ENCODE measurements at regions not wholly inside any gene's neighbourhood (a gene's known extent, or its start where the extent isn't known, plus 50 kb on each side); places are given as distances from the start of the nearest gene placed in this dataset.
"Not testable (repeated sequence)": the region's sequence is repeated elsewhere in the genome, so short reads cannot be mapped to it uniquely, and the experiment has no call there.

DNA sequence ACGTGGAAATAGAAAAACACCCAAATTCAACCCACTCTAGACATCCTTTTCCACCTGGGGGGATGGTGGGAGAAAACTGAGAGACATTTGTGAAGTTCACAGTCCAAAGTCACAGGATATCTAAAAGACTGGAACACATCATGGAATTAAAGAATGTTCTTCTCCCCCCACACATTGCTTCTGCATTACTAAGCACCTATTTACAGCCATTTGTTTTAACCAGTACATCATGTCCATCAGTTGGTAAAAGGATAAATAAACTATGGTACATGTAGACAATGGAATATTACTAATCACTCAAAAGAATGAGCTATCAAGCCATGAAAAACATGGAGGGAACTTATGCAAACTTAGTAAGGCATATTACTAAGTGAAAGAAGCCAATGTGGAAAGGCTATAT is 185.5 kb upstream of the ANXA10 start:
- DNase-seq (ENCODE audit: low read depth in 3 of 3, low spot score in 2 of 3), result no peak

DNA sequence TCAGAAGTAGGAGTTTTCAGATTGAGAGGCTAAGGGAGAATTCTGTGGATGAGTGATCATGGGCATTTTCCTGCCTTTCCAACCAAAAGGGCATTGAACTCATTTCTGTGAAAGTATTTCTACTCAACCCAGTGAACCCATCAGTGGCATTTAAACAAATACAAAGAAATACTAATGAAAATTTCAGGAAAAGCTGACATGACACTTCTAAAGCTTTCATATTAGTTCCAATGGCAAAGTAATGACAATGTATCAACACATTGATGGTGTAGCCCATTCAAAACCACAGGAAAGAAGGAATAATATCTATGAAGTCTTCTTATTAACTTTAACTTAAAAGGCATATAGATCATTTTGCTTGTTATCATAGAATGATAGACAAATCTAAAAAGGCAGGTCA is 183.5 kb upstream of the ANXA10 start:
- DNase-seq (ENCODE audit: low read depth in 3 of 3, low spot score in 2 of 3), result no peak

DNA sequence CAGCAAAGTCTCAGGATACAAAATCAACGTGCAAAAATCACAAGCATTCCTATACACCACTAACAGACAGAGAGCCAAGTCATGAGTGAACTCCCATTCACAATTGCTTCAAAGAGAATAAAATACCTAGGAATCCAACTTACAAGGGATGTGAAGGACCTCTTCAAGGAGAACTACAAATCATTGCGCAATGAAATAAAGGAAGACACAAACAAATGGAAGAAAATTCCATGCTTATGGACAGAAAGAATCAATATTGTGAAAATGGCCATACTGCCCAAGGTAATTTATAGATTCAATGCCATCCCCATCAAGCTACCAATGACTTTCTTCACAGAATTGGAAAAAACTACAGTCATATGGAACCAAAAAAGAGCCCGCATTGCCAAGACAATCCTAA is 179.8 kb upstream of the ANXA10 start:
- DNase-seq (ENCODE audit: low read depth in 3 of 3, low spot score in 2 of 3), result not testable (repeated sequence)

GRCh38 chr4:167918077-167918476 is 174.3 kb upstream of the ANXA10 start:
- no peak for DNase-seq (ENCODE audit: low read depth in 3 of 3, low spot score in 2 of 3)

DNA sequence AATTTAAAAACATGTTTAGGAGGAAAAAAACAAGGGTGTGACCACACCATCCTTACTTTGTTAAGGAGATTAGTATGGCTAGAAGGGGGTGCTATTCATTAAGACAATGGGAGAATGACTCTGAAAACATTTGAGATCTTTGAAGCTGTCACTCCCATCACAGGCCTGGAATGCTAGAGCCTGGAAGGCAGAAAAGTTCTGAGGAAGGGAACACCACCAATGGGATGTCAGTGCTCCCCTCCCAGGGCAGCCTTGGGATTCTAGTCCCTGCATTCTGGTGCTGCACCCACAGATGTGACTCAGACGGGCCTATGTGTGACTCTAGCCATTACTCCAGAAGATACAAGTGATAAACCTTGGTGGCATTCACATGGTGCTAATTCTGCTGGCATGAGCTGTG is 162.2 kb upstream of the ANXA10 start:
- no peak for DNase-seq (ENCODE audit: low read depth in 3 of 3, low spot score in 2 of 3)

DNA sequence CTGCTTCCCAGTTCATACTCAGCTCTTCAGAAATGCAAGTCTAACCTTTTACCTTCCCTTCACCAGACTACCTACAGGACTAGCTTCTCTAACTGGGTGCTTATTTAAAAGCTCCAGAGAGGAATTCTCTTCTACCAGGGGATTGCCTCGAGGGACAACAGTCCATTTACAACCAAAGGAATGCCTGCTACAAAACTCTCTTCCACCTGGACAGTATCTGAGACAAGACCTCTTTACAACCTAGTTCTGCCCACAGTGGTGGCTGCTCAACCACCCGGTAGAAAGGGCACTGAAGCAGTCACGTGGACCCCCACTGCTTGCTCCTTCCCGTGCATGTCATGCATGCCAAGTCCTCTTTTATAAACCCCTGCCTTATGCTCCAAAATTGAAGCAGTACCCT is 158.1 kb upstream of the ANXA10 start:
- DNase-seq (ENCODE audit: low read depth in 3 of 3, low spot score in 2 of 3), result no peak

DNA sequence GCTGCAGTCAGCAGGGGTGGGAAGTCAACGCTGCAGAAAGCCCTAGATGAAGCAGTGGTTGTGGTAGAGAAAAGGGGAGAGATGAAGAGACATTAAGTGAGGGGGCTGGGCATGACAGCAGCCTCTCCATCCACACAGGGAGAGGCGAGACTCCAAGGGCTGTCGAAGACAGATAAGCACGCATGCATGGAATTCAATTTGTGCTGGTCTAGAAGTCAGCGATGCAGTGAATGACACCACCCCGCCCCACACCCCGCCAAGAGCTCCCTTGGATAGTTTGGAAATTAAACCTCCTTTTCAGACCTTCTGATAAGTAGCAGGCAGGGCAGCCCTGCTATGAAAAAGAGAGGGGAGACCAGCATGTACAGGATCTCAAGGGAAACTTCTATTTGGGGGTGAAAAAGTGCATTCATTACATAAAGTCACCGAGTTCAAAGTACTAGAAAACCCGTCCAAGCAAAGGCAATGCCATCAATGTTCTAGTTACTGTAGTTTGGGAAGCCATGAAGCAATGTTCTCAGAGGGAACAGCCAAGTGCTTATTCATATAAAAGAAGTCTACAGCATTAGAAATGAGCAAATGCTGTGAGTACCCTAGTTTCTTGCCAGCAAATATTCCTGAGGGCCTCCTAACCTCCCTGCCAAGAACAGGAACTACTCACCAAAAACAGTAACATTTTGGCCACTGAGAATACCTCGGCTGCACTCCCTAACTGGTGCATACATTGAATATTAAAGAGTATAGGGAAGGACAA is 152.3 kb upstream of the ANXA10 start:
- DNase-seq (ENCODE audit: low read depth in 3 of 3, low spot score in 2 of 3), result no peak

- DNase-seq (ENCODE audit: low read depth in 3 of 3, low spot score in 2 of 3), result no peak
Measured at GRCh38 chr4:167943872-167944505, 148.3 kb upstream of the ANXA10 start.

DNA sequence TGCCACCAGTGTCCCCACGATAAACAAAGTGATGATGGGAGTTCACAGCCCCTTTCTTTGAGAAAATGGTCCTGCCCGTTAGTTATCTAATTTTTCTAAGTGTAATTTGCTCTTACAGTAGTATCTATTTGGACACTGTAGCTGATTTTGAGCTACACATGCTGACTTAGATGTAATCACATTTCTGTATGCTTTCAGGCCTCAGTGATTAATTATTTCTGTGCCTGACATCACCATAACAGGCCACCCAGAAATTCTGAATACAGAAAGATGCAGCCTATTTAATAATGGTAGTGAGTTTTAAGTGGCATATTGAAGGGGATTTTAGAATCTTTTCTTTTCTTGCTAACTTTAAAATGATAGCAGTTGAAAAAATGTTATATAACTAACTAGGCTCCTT is 147.6 kb upstream of the ANXA10 start:
- no peak for DNase-seq (ENCODE audit: low read depth in 3 of 3, low spot score in 2 of 3)

- no peak for DNase-seq (ENCODE audit: low read depth in 3 of 3, low spot score in 2 of 3)
Measured at GRCh38 chr4:167955006-167955405, 137.3 kb upstream of the ANXA10 start.

DNA sequence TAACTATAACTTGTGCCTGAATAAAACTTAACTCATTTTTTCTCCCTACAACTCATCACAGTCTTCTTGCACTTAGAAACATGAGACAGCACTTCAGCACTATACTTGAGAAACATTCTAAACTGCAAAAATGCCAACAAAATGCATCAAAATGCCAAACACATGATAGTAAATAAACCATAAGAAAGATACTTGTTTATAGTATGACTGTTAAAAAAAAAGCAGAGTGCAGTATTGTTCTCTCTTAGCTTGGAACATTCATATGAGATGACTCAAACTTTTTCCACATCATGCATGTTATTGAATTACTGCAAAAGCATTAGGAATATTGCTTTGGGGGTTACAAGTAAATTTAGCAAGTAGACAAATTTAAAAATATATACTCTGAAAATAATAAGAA is 135.7 kb upstream of the ANXA10 start:
- no peak for DNase-seq (ENCODE audit: low read depth in 3 of 3, low spot score in 2 of 3)

DNA sequence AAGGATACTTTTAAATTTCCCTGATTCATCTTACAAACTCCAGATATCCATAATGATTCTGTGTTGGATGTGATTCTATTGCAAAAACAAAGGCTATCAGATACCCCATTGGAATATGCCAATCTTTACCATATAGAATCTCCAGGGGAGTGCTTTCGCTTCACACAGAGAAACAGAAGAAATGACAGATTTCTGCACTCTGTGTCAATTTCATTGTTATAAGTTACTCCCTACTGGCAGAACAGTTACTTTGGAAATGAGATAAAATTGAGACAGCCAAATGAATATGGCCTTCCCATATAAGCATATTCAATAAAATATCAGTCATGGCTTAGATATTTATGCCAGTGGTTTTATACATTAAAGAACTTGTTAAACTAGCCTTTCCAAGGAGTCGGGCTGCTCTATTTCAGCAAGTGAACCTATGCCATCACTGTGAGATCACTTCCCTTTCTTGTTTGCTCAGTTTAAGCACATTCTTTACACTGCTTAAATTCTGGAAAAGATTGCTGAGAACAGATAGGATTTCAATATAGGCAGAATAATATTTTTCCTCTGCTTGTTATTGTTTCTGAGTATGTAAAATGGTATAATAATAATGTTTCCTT is 127.5 kb upstream of the ANXA10 start:
- DNase-seq (ENCODE audit: low read depth in 3 of 3, low spot score in 2 of 3), result no peak

GRCh38 chr4:167966143-167966542 is 126.2 kb upstream of the ANXA10 start:
- no peak for DNase-seq (ENCODE audit: low read depth in 3 of 3, low spot score in 2 of 3)

- DNase-seq (ENCODE audit: low read depth in 3 of 3, low spot score in 2 of 3), result no peak
Measured at GRCh38 chr4:167973513-167973912, 118.8 kb upstream of the ANXA10 start.

DNA sequence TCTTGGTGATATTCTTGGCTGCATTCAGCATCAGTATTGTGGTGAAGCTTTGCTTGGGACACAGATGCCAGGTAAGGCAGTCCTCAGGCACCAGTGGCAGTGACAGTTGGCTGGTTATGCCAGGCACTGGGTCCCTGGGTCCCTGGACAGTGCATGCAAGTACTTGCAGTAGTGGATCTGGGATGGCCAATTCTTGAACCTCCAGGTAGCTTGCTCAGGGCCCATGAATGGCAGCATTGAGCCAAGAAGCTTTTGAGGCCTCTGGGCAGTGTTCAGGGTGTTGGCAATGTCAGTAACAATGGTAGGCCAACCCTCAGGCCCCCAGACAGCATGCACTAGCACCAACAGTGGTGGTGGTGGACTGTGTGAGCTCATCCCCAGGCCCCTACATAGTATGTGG is 106.8 kb upstream of the ANXA10 start:
- DNase-seq (ENCODE audit: low read depth in 3 of 3, low spot score in 2 of 3), result no peak

- no peak for DNase-seq (ENCODE audit: low read depth in 3 of 3, low spot score in 2 of 3)
Measured at GRCh38 chr4:167986044-167986443, 106.3 kb upstream of the ANXA10 start.

DNA sequence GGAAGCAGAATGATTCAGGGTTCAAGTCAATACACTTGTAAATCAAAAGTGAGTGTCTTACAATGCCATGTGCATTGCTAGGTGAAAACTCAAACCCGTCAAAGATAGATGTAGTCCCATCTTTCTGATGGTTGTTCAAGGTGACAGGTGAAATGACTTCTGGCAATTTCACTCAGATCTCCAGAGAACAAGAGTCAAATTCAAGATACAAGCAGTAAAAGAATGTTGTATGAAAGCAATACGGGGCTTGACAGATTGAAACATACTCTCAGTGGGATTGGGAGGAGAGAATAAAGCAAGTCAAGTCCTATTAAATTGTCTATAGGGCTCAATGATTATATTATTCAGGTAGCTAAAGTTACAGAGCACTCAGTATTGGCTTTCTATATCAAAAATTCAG is 105.1 kb upstream of the ANXA10 start:
- DNase-seq (ENCODE audit: low read depth in 3 of 3, low spot score in 2 of 3), result no peak

GRCh38 chr4:167989815-167990214 is 102.5 kb upstream of the ANXA10 start:
- DNase-seq (ENCODE audit: low read depth in 3 of 3, low spot score in 2 of 3), result no peak

DNA sequence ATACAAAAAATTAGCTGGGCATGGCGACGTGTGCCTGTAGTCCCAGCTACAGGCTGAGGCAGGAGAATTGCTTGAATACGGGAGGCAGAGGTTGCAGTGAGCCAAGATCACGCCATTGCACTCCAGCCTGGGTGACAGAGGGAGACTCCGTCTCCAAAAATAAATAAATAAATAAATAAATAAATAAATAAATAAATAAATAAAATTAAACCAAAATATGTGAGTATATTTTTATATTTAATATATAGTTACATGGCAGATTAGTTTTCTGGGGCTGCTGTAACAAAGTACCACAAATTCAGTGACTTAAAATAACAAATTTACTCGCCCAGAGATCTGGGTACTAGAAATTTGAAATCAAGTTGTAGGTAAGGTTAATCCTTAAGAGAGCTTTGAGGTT is 84.2 kb upstream of the ANXA10 start:
- not testable (repeated sequence) for DNase-seq (ENCODE audit: low read depth in 3 of 3, low spot score in 2 of 3)

GRCh38 chr4:168019019-168019651 is 73.2 kb upstream of the ANXA10 start:
- DNase-seq (ENCODE audit: low read depth in 3 of 3, low spot score in 2 of 3), result no peak

GRCh38 chr4:168019921-168020320 is 72.4 kb upstream of the ANXA10 start:
- no peak for DNase-seq (ENCODE audit: low read depth in 3 of 3, low spot score in 2 of 3)

GRCh38 chr4:168021666-168022065 is 70.7 kb upstream of the ANXA10 start:
- no peak for DNase-seq (ENCODE audit: low read depth in 3 of 3, low spot score in 2 of 3)

Measured in right renal cortex interstitium (tissue), 3 donors.